ENCODE measurements at regions not wholly inside any gene's neighbourhood (a gene's known extent, or its start where the extent isn't known, plus 50 kb on each side); places are given as distances from the start of the nearest gene placed in this dataset.

DNA sequence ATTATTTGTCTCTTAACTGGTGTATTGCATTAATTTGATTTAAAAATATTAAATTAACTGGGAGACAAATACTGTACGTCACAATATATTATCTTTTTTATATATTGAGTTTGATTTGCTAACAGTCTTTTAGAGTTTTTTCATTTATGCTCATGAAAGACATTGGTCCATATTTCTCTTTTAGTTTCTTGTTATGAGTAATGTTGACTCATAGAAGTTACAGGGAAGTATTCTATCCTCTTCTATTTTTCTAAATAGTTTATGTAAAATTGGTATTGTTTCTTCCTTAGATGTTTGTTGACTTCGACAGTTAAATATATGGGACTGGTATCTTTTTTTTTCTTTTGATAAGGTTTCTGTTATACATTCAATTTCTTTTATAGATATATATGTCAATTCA, 1115.6 kb upstream of the CITED2 start:
- no peaks in the 10 kb centered on the region for H3K4me1 ChIP-seq (ENCODE audit: insufficient read depth)
- H3K4me3 ChIP-seq = no peak overlapping the region
- no peak overlapping the region for H3K27ac ChIP-seq
- 96% methylated on average over 2 of the region's 2 CpGs for WGBS (ENCODE audit: low lambda C conversion rate, missing lambda C conversion rate)
- no peaks in the 10 kb centered on the region for H3K9me3 ChIP-seq (ENCODE audit: low read depth)
- no peaks in the 10 kb centered on the region for H3K9me2 ChIP-seq (replicated peaks; ENCODE audit: insufficient read depth)
- H4K20me1 ChIP-seq (ENCODE audit: insufficient read depth, poor library complexity, severe bottlenecking) = no peaks in the 10 kb centered on the region
- DNase-seq (ENCODE audit: low spot score) = no peak
- TF ChIP-seq EZH2phosphoT487 (IDR thresholded peaks at IDR 0.05; ENCODE audit: low read depth, severe bottlenecking, unreplicated experiment) (no peak), EZH2 (IDR thresholded peaks at IDR 0.05; ENCODE audit: borderline replicate concordance) (no peak)
- TF ChIP-seq, protein P1, sequence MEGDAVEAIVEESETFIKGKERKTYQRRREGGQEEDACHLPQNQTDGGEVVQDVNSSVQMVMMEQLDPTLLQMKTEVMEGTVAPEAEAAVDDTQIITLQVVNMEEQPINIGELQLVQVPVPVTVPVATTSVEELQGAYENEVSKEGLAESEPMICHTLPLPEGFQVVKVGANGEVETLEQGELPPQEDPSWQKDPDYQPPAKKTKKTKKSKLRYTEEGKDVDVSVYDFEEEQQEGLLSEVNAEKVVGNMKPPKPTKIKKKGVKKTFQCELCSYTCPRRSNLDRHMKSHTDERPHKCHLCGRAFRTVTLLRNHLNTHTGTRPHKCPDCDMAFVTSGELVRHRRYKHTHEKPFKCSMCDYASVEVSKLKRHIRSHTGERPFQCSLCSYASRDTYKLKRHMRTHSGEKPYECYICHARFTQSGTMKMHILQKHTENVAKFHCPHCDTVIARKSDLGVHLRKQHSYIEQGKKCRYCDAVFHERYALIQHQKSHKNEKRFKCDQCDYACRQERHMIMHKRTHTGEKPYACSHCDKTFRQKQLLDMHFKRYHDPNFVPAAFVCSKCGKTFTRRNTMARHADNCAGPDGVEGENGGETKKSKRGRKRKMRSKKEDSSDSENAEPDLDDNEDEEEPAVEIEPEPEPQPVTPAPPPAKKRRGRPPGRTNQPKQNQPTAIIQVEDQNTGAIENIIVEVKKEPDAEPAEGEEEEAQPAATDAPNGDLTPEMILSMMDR (IDR thresholded peaks at IDR 0.05; ENCODE audit: poor library complexity) = no peak
- no peak overlapping the region for H2AFZ ChIP-seq
- no peaks in the 10 kb centered on the region for H3K79me2 ChIP-seq
- H3K27me3 ChIP-seq = no peaks in the 10 kb centered on the region
- no peak overlapping the region for H3K4me2 ChIP-seq
- no peaks in the 10 kb centered on the region for H3K36me3 ChIP-seq (replicated peaks; ENCODE audit: insufficient read depth, low read depth)

DNA sequence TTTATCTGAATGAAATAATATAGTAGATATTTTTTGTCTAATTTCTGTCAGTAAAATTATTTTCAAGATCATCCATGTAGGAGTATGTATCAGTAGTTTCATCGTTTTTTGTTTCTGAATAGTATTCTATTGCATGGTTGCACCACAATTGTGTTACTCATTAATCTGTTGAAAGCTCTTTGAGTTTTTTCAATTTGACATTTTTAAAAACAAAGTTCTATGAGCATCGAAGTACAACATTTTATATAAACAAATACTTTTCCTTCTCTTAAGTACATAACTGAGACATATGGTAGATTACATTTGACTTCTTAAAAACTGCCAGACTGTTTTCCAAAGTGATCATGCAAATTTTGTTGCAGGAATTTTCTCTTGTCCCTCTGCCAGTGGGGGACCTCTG, 1113.1 kb upstream of the CITED2 start:
- DNase-seq (ENCODE audit: low spot score) = no peak
- Histone ChIP-seq H2AFZ (no peak overlapping the region), H3K79me2 (no peaks in the 10 kb centered on the region), H3K4me2 (no peak overlapping the region), H3K4me3 (no peak overlapping the region), H4K20me1 (ENCODE audit: insufficient read depth, poor library complexity, severe bottlenecking) (no peaks in the 10 kb centered on the region), H3K9me3 (ENCODE audit: low read depth) (no peaks in the 10 kb centered on the region), H3K36me3 (replicated peaks; ENCODE audit: insufficient read depth, low read depth) (no peaks in the 10 kb centered on the region), H3K4me1 (ENCODE audit: insufficient read depth) (no peaks in the 10 kb centered on the region), H3K9me2 (replicated peaks; ENCODE audit: insufficient read depth) (no peaks in the 10 kb centered on the region), H3K27ac (no peak overlapping the region), H3K27me3 (no peaks in the 10 kb centered on the region)
- 74% methylated on average over 2 of the region's 2 CpGs for WGBS (ENCODE audit: low lambda C conversion rate, missing lambda C conversion rate)
- TF ChIP-seq, protein P1 (IDR thresholded peaks at IDR 0.05; ENCODE audit: poor library complexity) = no peak
- TF ChIP-seq EZH2phosphoT487 (IDR thresholded peaks at IDR 0.05; ENCODE audit: low read depth, severe bottlenecking, unreplicated experiment) (no peak), EZH2 (IDR thresholded peaks at IDR 0.05; ENCODE audit: borderline replicate concordance) (no peak)

- Histone ChIP-seq H3K9me3 (ENCODE audit: low read depth) (no peaks in the 10 kb centered on the region), H3K4me1 (ENCODE audit: insufficient read depth) (no peaks in the 10 kb centered on the region), H4K20me1 (ENCODE audit: insufficient read depth, poor library complexity, severe bottlenecking) (no peaks in the 10 kb centered on the region), H2AFZ (no peak overlapping the region), H3K27ac (no peak overlapping the region), H3K36me3 (replicated peaks; ENCODE audit: insufficient read depth, low read depth) (no peaks in the 10 kb centered on the region), H3K27me3 (no peaks in the 10 kb centered on the region), H3K79me2 (no peaks in the 10 kb centered on the region), H3K4me3 (no peak overlapping the region), H3K9me2 (replicated peaks; ENCODE audit: insufficient read depth) (no peaks in the 10 kb centered on the region), H3K4me2 (no peak overlapping the region)
- TF ChIP-seq, protein P1 (IDR thresholded peaks at IDR 0.05; ENCODE audit: poor library complexity) = no peak
- no peak for TF ChIP-seq EZH2phosphoT487 (IDR thresholded peaks at IDR 0.05; ENCODE audit: low read depth, severe bottlenecking, unreplicated experiment)
- no peak for TF ChIP-seq EZH2 (IDR thresholded peaks at IDR 0.05; ENCODE audit: borderline replicate concordance)
- DNase-seq (ENCODE audit: low spot score) = no peak
- WGBS (ENCODE audit: low lambda C conversion rate, missing lambda C conversion rate) = 76% methylated on average over 3 of the region's 3 CpGs
These were observed 1112.3 kb upstream of the CITED2 start for GRCh38 chr6:140486450-140487361.

Measured in hepatocyte (in vitro differentiated cells).